Neural progenitor cell (in vitro differentiated cells): ENCODE measurements at regions not wholly inside any gene's neighbourhood (a gene's known extent, or its start where the extent isn't known, plus 50 kb on each side); places are given as distances from the start of the nearest gene placed in this dataset.
"Not testable (repeated sequence)": the region's sequence is repeated elsewhere in the genome, so short reads cannot be mapped to it uniquely, and the experiment has no call there.

Source experiments
- DNase-seq: peaks from one replicate; pipeline ENCODE4 v3.0.0-alpha.2; 2016; ENCODE audit warnings: low spot score
- H2AFZ ChIP-seq: fragments of 200-600 bp; sonication (generic); replicated peaks from 2 replicates; pipeline ENCODE4 v1.6.1; 2016; ENCODE audit warnings: antibody characterized with exemption
- H3F3A ChIP-seq: fragments of 200-600 bp; sonication (generic); 2 replicates; pipeline ENCODE4 v1.6.1; 2016; ENCODE audit warnings: antibody characterized with exemption, low read depth
- H3K27ac ChIP-seq: fragments of 200-600 bp; sonication (generic); 2 replicates; pipeline ENCODE4 v1.5.1; 2016; ENCODE audit warnings: mild to moderate bottlenecking
- H3K27me3 ChIP-seq: fragments of 200-600 bp; sonication (generic); 2 replicates; pipeline ENCODE4 v1.6.1; 2016; ENCODE audit warnings: mild to moderate bottlenecking, moderate library complexity
- H3K36me3 ChIP-seq: fragments of 200-600 bp; sonication (generic); 2 replicates; pipeline ENCODE4 v1.5.1; 2016
- H3K4me1 ChIP-seq: fragments of 200-600 bp; sonication (generic); 2 replicates; pipeline ENCODE4 v1.6.1; 2016; ENCODE audit warnings: mixed run types
- H3K4me2 ChIP-seq: fragments of 200-600 bp; sonication (generic); 2 replicates; pipeline ENCODE4 v1.6.1; 2016
- H3K4me3 ChIP-seq: fragments of 200-600 bp; sonication (generic); 2 replicates; pipeline ENCODE4 v1.5.1; 2016
- H3K79me2 ChIP-seq: fragments of 200-600 bp; sonication (generic); 2 replicates; pipeline ENCODE4 v1.6.1; 2016; ENCODE audit warnings: low read depth
- H3K9ac ChIP-seq: fragments of 200-600 bp; sonication (generic); 2 replicates; pipeline ENCODE4 v1.6.1; 2016
- H3K9me3 ChIP-seq: fragments of 200-600 bp; sonication (generic); 2 replicates; pipeline ENCODE4 v1.5.1; 2016; ENCODE audit warnings: low read depth
- H4K20me1 ChIP-seq: fragments of 200-600 bp; sonication (generic); 2 replicates; pipeline ENCODE4 v1.6.1; 2016; ENCODE audit warnings: low read depth
- H3K27ac Mint-ChIP-seq: 3 replicates; pipeline ENCODE4 v1.8.0; 2021; ENCODE audit warnings: mixed read lengths
- H3K27me3 Mint-ChIP-seq: 2 replicates; pipeline ENCODE4 v1.8.0; 2022; ENCODE audit warnings: low read depth, mild to moderate bottlenecking, inconsistent platforms, moderate library complexity, mixed read lengths; ENCODE audit not compliant: insufficient read depth
- H3K36me3 Mint-ChIP-seq: 3 replicates; pipeline ENCODE4 v1.8.0; 2021; ENCODE audit warnings: mixed read lengths
- H3K4me1 Mint-ChIP-seq: 3 replicates; pipeline ENCODE4 v1.8.0; 2021; ENCODE audit warnings: mixed read lengths
- H3K4me3 Mint-ChIP-seq: 3 replicates; pipeline ENCODE4 v1.8.0; 2021; ENCODE audit warnings: mild to moderate bottlenecking, moderate library complexity, mixed read lengths
- H3K9me3 Mint-ChIP-seq: 3 replicates; pipeline ENCODE4 v1.8.0; 2020; ENCODE audit warnings: mixed read lengths
- EZH2 ChIP-seq: fragments of 200-600 bp; sonication (generic); IDR thresholded peaks from 2 replicates; pipeline ENCODE4 v1.6.1; 2017; ENCODE audit warnings: antibody characterized with exemption, mild to moderate bottlenecking, moderate library complexity
- EZH2phosphoT487 ChIP-seq: fragments of 200-600 bp; sonication (generic); IDR thresholded peaks from 2 replicates; pipeline ENCODE4 v1.6.1; 2017; ENCODE audit warnings: antibody characterized with exemption
- TF ChIP-seq, protein P1 (sequence below): fragments of 200-600 bp; sonication (generic); IDR thresholded peaks from 2 replicates; pipeline ENCODE4 v1.5.1; 2017; ENCODE audit warnings: antibody characterized with exemption, mild to moderate bottlenecking

DNA sequence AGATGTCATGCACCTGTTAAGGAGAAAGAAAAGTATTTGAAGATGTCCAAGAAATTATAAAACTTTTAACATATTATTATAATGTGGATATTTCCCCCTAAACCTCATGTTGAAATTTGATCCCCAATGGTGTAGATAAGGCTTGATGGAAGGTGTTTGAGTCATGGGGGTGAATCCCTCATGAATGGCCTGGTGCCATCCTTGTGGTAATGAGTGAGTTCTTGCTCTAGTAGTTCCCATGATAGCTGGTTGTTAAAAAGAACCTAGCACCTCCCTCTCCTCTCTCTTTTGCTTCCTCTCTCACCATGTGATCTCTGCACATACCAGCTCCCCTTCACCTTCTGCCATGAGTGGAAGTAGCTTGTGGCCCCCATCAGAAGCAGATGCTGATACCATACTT, 176.6 kb upstream of the NR3C2 start:
- Histone ChIP-seq H2AFZ (no peak overlapping the region), H3K27me3 (no peaks in the 10 kb centered on the region), H3K4me3 (no peak overlapping the region), H3F3A (no peaks in the 10 kb centered on the region), H3K79me2 (no peaks in the 10 kb centered on the region), H3K4me2 (no peak overlapping the region), H3K27ac (no peak overlapping the region), H4K20me1 (no peaks in the 10 kb centered on the region), H3K36me3 (no peaks in the 10 kb centered on the region), H3K9me3 (no peaks in the 10 kb centered on the region), H3K9ac (no peak overlapping the region), H3K4me1 (no peaks in the 10 kb centered on the region)
- peaks cover 2% of the 10 kb centered on the region for H3K27me3 Mint-ChIP-seq
- H3K4me3 Mint-ChIP-seq = no peak overlapping the region
- no peaks in the 10 kb centered on the region for H3K36me3 Mint-ChIP-seq
- no peak overlapping the region for H3K27ac Mint-ChIP-seq
- no peaks in the 10 kb centered on the region for H3K9me3 Mint-ChIP-seq
- no peak for TF ChIP-seq EZH2
- no peak for TF ChIP-seq EZH2phosphoT487
- TF ChIP-seq, protein P1, sequence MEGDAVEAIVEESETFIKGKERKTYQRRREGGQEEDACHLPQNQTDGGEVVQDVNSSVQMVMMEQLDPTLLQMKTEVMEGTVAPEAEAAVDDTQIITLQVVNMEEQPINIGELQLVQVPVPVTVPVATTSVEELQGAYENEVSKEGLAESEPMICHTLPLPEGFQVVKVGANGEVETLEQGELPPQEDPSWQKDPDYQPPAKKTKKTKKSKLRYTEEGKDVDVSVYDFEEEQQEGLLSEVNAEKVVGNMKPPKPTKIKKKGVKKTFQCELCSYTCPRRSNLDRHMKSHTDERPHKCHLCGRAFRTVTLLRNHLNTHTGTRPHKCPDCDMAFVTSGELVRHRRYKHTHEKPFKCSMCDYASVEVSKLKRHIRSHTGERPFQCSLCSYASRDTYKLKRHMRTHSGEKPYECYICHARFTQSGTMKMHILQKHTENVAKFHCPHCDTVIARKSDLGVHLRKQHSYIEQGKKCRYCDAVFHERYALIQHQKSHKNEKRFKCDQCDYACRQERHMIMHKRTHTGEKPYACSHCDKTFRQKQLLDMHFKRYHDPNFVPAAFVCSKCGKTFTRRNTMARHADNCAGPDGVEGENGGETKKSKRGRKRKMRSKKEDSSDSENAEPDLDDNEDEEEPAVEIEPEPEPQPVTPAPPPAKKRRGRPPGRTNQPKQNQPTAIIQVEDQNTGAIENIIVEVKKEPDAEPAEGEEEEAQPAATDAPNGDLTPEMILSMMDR = no peak
- DNase-seq = no peak
- no peaks in the 10 kb centered on the region for H3K4me1 Mint-ChIP-seq

DNA sequence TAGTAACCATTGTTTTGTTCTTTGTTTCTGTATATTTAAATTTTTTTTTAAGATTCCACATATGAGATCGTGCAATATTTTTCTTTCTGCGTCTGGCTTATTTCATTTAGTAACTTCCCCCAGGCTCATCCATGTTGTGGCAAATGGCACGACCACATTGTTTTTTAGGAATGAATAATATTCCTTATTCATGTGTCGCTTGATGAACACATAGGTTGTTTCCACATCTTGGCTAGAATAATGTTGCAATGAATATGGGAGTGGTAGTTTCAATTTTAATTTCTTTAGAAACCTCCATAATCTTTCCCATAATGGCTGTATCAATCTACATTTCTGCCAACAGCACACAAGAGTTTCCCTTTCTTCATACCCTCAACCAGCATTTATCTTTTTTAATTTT, 166.8 kb upstream of the NR3C2 start:
- no peak overlapping the region for H3K4me2 ChIP-seq
- H3K36me3 ChIP-seq = no peaks in the 10 kb centered on the region
- Mint-ChIP-seq H3K4me1 (no peaks in the 10 kb centered on the region), H3K4me3 (no peak overlapping the region), H3K27me3 (peaks cover 2% of the 10 kb centered on the region), H3K36me3 (no peaks in the 10 kb centered on the region), H3K9me3 (peaks cover 3% of the 10 kb centered on the region), H3K27ac (no peak overlapping the region)
- no peaks in the 10 kb centered on the region for H3F3A ChIP-seq
- TF ChIP-seq, protein P1 = no peak
- TF ChIP-seq EZH2phosphoT487 = no peak
- no peak for TF ChIP-seq EZH2
- no peak overlapping the region for H3K27ac ChIP-seq
- no peaks in the 10 kb centered on the region for H3K79me2 ChIP-seq
- no peaks in the 10 kb centered on the region for H3K4me1 ChIP-seq
- H3K9ac ChIP-seq = no peak overlapping the region
- H2AFZ ChIP-seq = no peak overlapping the region
- DNase-seq = no peak
- no peaks in the 10 kb centered on the region for H3K27me3 ChIP-seq
- H3K4me3 ChIP-seq = no peak overlapping the region
- H3K9me3 ChIP-seq = no peaks in the 10 kb centered on the region
- no peaks in the 10 kb centered on the region for H4K20me1 ChIP-seq

DNA sequence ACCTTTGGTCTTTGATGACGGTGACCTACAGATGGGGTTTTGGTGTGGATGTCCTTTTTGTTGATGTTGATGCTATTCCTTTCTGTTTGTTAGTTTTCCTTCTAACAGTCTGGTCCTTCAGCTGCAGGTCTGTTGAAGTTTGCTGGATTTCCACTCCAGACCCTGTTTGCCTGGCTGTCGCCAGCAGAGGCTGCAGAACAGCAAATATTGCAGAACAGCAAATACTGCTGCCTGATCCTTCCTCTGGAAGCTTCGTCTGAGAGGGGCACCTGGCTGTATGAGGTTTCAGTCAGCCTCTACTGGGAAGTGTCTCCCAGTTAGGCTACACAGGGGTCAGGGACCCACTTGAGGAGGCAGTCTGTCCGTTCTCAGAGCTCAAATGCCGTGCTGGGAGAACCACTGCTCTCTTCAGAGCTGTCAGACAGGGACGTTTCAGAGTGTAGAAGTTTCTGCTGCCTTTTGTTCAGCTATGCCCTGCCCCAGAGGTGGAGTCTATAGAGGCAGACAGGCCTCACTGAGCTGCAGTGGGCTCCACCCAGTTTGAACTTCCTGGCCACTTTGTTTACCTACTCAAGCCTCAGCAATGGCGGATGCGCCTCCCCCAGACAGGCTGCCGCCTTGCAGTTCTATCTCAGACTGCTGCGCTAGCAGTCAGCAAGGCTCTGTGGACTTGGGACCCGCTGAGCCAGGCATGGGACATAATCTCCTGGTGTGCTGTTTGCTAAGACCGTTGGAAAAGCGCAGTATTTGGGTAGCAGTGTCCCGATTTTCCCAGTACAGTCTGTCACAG, 156.4 kb upstream of the NR3C2 start:
- not testable (repeated sequence) for H3K27me3 ChIP-seq, H3K79me2 ChIP-seq, H3K4me3 ChIP-seq, DNase-seq, H3K27me3 Mint-ChIP-seq, H3K36me3 ChIP-seq, H3K4me1 Mint-ChIP-seq, H3K9ac ChIP-seq, H3K9me3 ChIP-seq, H3K36me3 Mint-ChIP-seq, H4K20me1 ChIP-seq, H2AFZ ChIP-seq, H3K4me3 Mint-ChIP-seq, H3F3A ChIP-seq, H3K4me1 ChIP-seq, H3K4me2 ChIP-seq, H3K27ac ChIP-seq, H3K27ac Mint-ChIP-seq
- peaks cover 17% of the 10 kb centered on the region for H3K9me3 Mint-ChIP-seq

DNA sequence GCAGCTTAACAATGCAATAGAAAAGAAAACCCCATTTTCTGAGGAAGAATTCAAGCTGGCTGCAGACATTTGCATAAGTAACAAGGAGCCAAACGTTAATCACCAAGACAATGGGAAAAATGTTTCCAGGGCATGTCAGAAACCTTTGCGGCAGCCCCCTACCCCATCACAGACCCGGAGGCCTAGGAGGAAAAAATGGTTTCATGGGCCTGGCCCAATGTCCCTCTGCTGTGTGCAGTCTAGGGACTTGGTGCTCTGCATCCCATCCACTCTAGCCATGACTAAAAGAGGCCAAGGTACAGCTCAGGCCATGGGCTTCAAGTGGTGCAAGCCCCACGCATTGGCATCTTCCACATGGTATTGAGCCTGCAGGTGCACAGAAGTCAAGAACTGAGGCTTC, 147.0 kb upstream of the NR3C2 start:
- H3K9me3 Mint-ChIP-seq = peaks cover 15% of the 10 kb centered on the region
- H3K79me2 ChIP-seq = no peaks in the 10 kb centered on the region
- no peak overlapping the region for H3K9ac ChIP-seq
- no peak overlapping the region for H2AFZ ChIP-seq
- no peak overlapping the region for H3K4me2 ChIP-seq
- H3K9me3 ChIP-seq = no peaks in the 10 kb centered on the region
- H3K4me1 Mint-ChIP-seq = no peaks in the 10 kb centered on the region
- no peak for DNase-seq
- H3K27ac Mint-ChIP-seq = no peak overlapping the region
- no peaks in the 10 kb centered on the region for H3K27me3 Mint-ChIP-seq
- no peak for TF ChIP-seq EZH2
- TF ChIP-seq EZH2phosphoT487 = no peak
- TF ChIP-seq, protein P1 = no peak
- no peaks in the 10 kb centered on the region for H4K20me1 ChIP-seq
- no peaks in the 10 kb centered on the region for H3F3A ChIP-seq
- H3K4me1 ChIP-seq = no peaks in the 10 kb centered on the region
- H3K36me3 ChIP-seq = no peaks in the 10 kb centered on the region
- no peak overlapping the region for H3K4me3 Mint-ChIP-seq
- H3K27ac ChIP-seq = no peak overlapping the region
- no peak overlapping the region for H3K4me3 ChIP-seq
- H3K36me3 Mint-ChIP-seq = no peaks in the 10 kb centered on the region
- no peaks in the 10 kb centered on the region for H3K27me3 ChIP-seq
